GM12892 (cell line): ENCODE measurements at regions not wholly inside any gene's neighbourhood (a gene's known extent, or its start where the extent isn't known, plus 50 kb on each side); places are given as distances from the start of the nearest gene placed in this dataset.

ENCODE experiments used
- POLR2A ChIP-seq: IDR thresholded peaks from 2 replicates; pipeline ENCODE4 v1.6.1; 2011; ENCODE audit warnings: low read depth, low read length, control low read depth
- POLR2AphosphoS5 ChIP-seq: IDR thresholded peaks from 2 replicates; pipeline ENCODE4 v1.6.1; 2011; ENCODE audit warnings: low read depth, low read length, control low read depth
- TAF1 ChIP-seq: IDR thresholded peaks from 2 replicates; pipeline ENCODE4 v1.6.1; 2011; ENCODE audit warnings: low read depth, mild to moderate bottlenecking, control low read depth, low read length, borderline replicate concordance

GRCh38 chr11:134727204-134727603 is 315.2 kb upstream of the B3GAT1 start:
- TF ChIP-seq POLR2AphosphoS5 = no peak
- TF ChIP-seq POLR2A = no peak
- no peak for TF ChIP-seq TAF1
